ENCODE measurements at regions not wholly inside any gene's neighbourhood (a gene's known extent, or its start where the extent isn't known, plus 50 kb on each side); places are given as distances from the start of the nearest gene placed in this dataset.

DNA sequence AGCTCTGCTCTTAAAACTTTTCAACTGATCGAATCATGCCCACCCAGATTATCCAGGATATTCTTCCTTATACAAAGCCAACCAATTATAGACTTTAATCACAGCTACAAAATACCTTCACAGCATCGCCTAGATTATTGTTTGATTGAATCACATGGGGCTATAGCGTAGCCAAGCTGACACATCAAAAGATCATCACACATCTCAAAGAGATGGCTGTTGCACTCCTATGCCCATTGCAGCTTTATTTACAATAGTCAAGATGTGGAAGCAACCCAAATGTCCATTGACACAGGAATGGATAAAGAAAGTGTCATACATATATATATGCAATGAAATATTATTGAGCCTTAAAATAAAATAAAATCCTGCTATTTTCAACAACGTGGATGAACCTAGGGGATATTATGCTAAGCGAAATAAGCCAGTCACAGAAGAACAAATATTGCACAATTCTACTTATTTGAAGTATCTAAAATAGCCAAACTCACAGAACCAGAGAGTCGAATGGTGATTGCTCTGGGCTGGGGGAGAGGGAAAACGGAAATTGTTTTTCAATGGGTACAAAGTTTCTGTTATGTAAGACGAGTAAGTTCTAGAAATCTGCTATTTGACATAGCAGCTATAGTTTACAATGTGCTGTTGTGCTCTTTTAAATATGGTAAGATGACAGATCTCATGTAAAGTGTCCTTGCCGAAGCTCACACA lies 60.9 kb upstream of the ERCC4 start:
- TF ChIP-seq, protein P1, sequence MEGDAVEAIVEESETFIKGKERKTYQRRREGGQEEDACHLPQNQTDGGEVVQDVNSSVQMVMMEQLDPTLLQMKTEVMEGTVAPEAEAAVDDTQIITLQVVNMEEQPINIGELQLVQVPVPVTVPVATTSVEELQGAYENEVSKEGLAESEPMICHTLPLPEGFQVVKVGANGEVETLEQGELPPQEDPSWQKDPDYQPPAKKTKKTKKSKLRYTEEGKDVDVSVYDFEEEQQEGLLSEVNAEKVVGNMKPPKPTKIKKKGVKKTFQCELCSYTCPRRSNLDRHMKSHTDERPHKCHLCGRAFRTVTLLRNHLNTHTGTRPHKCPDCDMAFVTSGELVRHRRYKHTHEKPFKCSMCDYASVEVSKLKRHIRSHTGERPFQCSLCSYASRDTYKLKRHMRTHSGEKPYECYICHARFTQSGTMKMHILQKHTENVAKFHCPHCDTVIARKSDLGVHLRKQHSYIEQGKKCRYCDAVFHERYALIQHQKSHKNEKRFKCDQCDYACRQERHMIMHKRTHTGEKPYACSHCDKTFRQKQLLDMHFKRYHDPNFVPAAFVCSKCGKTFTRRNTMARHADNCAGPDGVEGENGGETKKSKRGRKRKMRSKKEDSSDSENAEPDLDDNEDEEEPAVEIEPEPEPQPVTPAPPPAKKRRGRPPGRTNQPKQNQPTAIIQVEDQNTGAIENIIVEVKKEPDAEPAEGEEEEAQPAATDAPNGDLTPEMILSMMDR (IDR thresholded peaks at IDR 0.05), result no peak
- no peak for TF ChIP-seq POLR2A (IDR thresholded peaks at IDR 0.05)
